ENCODE measurements at regions not wholly inside any gene's neighbourhood (a gene's known extent, or its start where the extent isn't known, plus 50 kb on each side); places are given as distances from the start of the nearest gene placed in this dataset.

DNA sequence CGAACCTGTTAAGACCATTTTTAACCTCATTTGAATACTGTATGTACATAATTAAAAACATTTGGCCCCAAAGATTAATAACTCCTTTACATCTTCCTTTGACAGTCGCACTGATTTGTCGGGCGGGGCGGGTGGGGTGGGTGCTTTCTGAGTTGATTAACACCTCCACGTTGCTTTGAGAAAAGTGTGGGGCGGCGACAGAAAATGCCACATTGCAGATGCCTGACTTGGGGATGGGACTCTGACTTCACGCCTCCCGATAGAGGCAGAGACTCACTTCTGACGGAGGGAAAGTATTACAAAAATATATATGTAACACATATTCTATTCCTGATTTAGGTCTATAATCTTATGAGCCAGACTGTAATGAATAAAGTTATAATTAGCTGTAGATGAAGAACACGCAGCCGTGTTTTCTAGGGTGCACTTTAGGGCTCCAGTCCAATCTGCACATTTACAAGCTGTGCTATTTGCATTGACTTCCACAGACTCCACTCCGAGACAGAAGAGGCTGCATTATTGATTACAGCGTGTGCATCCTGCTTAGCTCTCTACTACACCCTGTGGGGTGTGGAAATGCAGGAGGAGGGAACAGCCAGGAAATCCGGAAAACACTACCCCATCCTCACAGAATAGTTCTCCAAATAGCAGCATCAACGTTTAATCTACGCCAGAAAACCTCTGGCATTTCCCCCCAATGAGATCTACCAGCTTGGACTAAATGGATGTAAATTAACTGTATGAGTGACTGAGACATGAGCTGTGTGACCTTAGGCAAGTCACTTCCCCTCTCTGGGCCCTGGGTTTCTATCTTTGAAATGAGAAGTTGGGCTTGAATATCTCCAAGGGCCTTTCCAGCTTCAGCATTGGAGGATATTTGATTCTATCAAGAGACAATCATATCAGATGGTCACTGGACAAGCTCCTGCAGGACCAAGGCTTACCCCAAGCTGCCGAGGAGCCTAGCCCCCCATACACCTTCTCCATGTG lies 308.0 kb downstream of the RRAGC start:
- WGBS, 5 donors = 78 to 83% (median 79%) methylated on average over 19 of the region's 19 CpGs
- DNase-seq = no peak
- no peak for TF ChIP-seq POLR2AphosphoS5 (IDR thresholded peaks at IDR 0.05)
- Histone ChIP-seq H3K36me3 (no peaks in the 10 kb centered on the region), H3K4me3 (no peak overlapping the region), H3K27me3 (replicated peaks in 1 of 7) (peaks cover 0 to 14% (median 0%) of the 10 kb centered on the region in 7 donors), H3K27ac (no peak overlapping the region), H3K9me3 (no peaks in the 10 kb centered on the region), H3K4me1 (no peaks in the 10 kb centered on the region)
- intact Hi-C loops (cut with DNase I; ENCODE audit: low total_unique reads) = no loop called here

DNA sequence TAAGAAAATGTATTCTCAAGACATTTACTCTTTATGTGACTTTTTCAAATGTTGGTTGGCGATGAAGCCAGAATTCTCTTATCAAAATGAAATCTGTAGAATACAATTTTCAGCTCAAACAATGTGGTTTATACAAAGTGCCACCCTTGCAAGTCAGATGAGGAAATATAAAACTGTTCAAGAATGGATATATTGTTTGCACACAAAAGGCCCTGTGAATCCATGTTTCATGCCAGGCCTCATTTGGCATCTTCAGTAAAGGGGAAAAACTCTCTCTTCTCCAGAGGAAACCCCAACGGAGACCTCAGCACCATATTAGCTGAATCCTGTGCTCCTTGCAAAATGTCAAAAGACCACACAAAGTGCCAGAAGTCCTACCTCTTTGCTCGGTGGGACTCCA lies 310.4 kb downstream of the RRAGC start:
- 76 to 90% (median 85%) methylated on average over 3 of the region's 3 CpGs for WGBS, 5 donors
- H3K4me1 ChIP-seq = no peaks in the 10 kb centered on the region
- TF ChIP-seq, protein P1, sequence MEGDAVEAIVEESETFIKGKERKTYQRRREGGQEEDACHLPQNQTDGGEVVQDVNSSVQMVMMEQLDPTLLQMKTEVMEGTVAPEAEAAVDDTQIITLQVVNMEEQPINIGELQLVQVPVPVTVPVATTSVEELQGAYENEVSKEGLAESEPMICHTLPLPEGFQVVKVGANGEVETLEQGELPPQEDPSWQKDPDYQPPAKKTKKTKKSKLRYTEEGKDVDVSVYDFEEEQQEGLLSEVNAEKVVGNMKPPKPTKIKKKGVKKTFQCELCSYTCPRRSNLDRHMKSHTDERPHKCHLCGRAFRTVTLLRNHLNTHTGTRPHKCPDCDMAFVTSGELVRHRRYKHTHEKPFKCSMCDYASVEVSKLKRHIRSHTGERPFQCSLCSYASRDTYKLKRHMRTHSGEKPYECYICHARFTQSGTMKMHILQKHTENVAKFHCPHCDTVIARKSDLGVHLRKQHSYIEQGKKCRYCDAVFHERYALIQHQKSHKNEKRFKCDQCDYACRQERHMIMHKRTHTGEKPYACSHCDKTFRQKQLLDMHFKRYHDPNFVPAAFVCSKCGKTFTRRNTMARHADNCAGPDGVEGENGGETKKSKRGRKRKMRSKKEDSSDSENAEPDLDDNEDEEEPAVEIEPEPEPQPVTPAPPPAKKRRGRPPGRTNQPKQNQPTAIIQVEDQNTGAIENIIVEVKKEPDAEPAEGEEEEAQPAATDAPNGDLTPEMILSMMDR (IDR thresholded peaks at IDR 0.05 in 8 of 11, conservative IDR thresholded peaks at IDR 0.05 in 3 of 11) = no peak
- TF ChIP-seq POLR2AphosphoS5 (IDR thresholded peaks at IDR 0.05) = no peak
- TF ChIP-seq POLR2A (IDR thresholded peaks at IDR 0.05) = no peak
- peaks cover 0 to 15% (median 0%) of the 10 kb centered on the region in 7 donors for H3K27me3 ChIP-seq (replicated peaks in 1 of 7)
- H3K36me3 ChIP-seq = no peaks in the 10 kb centered on the region
- no peak overlapping the region for H3K4me3 ChIP-seq
- intact Hi-C loops (cut with DNase I; ENCODE audit: low total_unique reads) = no loop called here
- no peak for DNase-seq
- no peaks in the 10 kb centered on the region for H3K9me3 ChIP-seq
- no peak overlapping the region for H3K27ac ChIP-seq

DNA sequence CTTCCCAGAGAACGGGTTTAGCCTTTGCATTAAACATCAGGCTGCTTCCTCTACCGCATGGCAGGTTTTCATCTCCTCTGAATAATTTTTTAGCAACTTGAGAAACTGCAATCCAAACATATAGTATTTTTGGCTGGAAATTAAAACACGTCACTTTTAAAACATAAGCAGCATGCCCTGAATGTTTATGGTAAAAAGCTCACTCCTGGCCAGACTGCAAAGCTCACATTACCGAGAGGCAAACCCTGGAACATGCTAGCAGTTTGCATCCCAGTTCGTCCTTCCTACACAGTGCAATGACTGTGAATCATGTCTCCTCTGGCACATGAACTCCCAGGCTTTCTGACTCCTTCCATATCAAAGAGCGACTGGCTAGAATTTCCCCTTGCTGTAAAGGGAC lies 312.3 kb downstream of the RRAGC start:
- Histone ChIP-seq H3K27me3 (replicated peaks in 1 of 7) (peaks cover 0 to 15% (median 0%) of the 10 kb centered on the region in 7 donors), H3K4me3 (no peak overlapping the region), H3K9me3 (no peaks in the 10 kb centered on the region), H3K36me3 (no peaks in the 10 kb centered on the region), H3K4me1 (no peaks in the 10 kb centered on the region), H3K27ac (no peak overlapping the region)
- WGBS, 5 donors = 83 to 88% (median 86%) methylated on average over 6 of the region's 6 CpGs
- TF ChIP-seq, protein P1 (IDR thresholded peaks at IDR 0.05 in 8 of 11, conservative IDR thresholded peaks at IDR 0.05 in 3 of 11) = no peak
- TF ChIP-seq POLR2A (IDR thresholded peaks at IDR 0.05) (no peak), POLR2AphosphoS5 (IDR thresholded peaks at IDR 0.05) (no peak)
- DNase-seq = no peak
- intact Hi-C loops (cut with DNase I; ENCODE audit: low total_unique reads) = no loop called here

DNA sequence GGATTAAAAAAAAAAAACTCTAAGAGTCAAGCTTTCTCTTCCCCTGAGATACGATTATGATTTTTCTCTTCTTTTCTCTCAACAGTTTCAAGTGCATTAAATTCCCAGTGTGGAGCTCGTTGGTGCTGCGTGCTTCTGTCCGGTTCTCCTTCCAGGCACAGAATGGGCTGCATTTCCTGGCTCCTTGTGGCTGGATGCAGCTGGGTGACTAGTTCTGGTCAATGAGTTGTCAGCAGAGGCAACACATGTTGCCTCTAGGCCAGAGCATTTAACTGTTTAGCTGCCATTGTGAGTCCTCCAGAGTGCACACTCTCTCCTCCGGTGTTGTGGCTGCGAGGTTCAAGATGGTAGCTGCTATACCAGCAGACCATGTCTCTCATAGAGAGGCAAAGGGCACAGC lies 312.9 kb downstream of the RRAGC start:
- no peak overlapping the region for H3K4me3 ChIP-seq
- 49 to 62% (median 57%) methylated on average over 6 of the region's 6 CpGs for WGBS, 5 donors
- H3K36me3 ChIP-seq = no peaks in the 10 kb centered on the region
- intact Hi-C loops (cut with DNase I; ENCODE audit: low total_unique reads) = no loop called here
- peaks cover 0 to 12% (median 0%) of the 10 kb centered on the region in 7 donors for H3K27me3 ChIP-seq (replicated peaks in 1 of 7)
- DNase-seq = no peak
- no peaks in the 10 kb centered on the region for H3K4me1 ChIP-seq
- TF ChIP-seq POLR2A (IDR thresholded peaks at IDR 0.05) = no peak
- no peak for TF ChIP-seq POLR2AphosphoS5 (IDR thresholded peaks at IDR 0.05)
- TF ChIP-seq, protein P1 (IDR thresholded peaks at IDR 0.05 in 8 of 11, conservative IDR thresholded peaks at IDR 0.05 in 3 of 11) = no peak
- H3K9me3 ChIP-seq = no peaks in the 10 kb centered on the region
- no peak overlapping the region for H3K27ac ChIP-seq

Measured in spleen (tissue), 11 donors.